ENCODE measurements at regions not wholly inside any gene's neighbourhood (a gene's known extent, or its start where the extent isn't known, plus 50 kb on each side); places are given as distances from the start of the nearest gene placed in this dataset.

DNA sequence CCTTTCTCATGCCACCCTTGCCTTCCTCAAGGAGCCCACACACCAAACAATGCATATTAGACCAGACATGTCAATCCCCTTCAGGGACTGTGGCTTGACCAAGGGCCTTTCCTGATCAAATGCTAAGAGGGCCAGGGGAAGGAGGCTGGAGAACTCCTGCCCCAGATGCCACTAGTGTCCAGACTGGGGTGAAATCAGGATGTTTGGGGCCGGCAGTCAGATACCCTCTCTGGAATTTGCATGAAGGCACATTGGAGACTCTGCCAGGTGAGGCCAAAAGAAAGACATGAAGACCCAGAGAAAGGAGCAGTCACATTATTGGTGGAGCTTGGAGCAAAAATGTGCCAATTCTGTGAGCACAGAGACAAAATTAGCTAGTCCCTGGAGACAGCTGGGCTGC is 154.1 kb downstream of the TLE3 start:
- no peaks in the 10 kb centered on the region for H3K79me2 ChIP-seq (ENCODE audit: control insufficient read depth, low read length)
- peaks cover 9% of the 10 kb centered on the region for H3K4me1 ChIP-seq (ENCODE audit: control insufficient read depth, low read length)
- H3K4me3 ChIP-seq (ENCODE audit: low read length), result no peak overlapping the region
- TF ChIP-seq, protein P1, sequence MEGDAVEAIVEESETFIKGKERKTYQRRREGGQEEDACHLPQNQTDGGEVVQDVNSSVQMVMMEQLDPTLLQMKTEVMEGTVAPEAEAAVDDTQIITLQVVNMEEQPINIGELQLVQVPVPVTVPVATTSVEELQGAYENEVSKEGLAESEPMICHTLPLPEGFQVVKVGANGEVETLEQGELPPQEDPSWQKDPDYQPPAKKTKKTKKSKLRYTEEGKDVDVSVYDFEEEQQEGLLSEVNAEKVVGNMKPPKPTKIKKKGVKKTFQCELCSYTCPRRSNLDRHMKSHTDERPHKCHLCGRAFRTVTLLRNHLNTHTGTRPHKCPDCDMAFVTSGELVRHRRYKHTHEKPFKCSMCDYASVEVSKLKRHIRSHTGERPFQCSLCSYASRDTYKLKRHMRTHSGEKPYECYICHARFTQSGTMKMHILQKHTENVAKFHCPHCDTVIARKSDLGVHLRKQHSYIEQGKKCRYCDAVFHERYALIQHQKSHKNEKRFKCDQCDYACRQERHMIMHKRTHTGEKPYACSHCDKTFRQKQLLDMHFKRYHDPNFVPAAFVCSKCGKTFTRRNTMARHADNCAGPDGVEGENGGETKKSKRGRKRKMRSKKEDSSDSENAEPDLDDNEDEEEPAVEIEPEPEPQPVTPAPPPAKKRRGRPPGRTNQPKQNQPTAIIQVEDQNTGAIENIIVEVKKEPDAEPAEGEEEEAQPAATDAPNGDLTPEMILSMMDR (IDR thresholded peaks at IDR 0.05; ENCODE audit: low read depth, low read length, poor library complexity, severe bottlenecking), result no peak
- H3K27ac ChIP-seq (ENCODE audit: low read depth, low read length), result no peak overlapping the region
- H3K27me3 ChIP-seq (ENCODE audit: control insufficient read depth, low read length), result no peaks in the 10 kb centered on the region
- no peaks in the 10 kb centered on the region for H3K36me3 ChIP-seq (ENCODE audit: control insufficient read depth, low read length)
- no peaks in the 10 kb centered on the region for H4K20me1 ChIP-seq (ENCODE audit: control insufficient read depth, insufficient read depth, low read depth, low read length)
- no peaks in the 10 kb centered on the region for H3K9me2 ChIP-seq (replicated peaks; ENCODE audit: control insufficient read depth, low read length)
- H3K9me3 ChIP-seq (ENCODE audit: control insufficient read depth, insufficient read depth, low read length), result no peaks in the 10 kb centered on the region
- H3F3A ChIP-seq (ENCODE audit: control insufficient read depth, insufficient read depth), result no peaks in the 10 kb centered on the region
- H3K4me2 ChIP-seq (ENCODE audit: low read length), result no peak overlapping the region

DNA sequence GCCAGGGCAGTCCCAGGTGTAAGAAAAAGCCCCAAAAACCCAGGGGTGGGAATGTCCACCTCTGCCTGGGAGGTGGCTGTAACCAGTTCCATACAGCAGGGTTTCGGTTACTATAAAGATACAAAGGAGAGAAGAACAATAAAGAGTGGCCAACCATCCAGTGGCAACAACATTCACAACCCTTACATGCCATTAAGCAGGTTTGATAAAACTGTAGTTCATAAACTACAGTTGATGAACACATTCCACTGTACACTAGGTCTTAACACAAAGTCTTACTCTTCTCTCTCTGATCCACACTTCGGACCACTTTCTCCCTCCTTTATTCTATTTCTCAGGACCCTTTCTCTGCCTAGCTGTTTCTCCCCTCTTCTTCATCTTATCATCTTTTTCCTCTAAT is 152.0 kb downstream of the TLE3 start:
- H3F3A ChIP-seq (ENCODE audit: control insufficient read depth, insufficient read depth), result no peaks in the 10 kb centered on the region
- TF ChIP-seq EZH2phosphoT487 (IDR thresholded peaks at IDR 0.05; ENCODE audit: borderline replicate concordance, low read length), result no peak
- TF ChIP-seq, protein P1 (IDR thresholded peaks at IDR 0.05; ENCODE audit: low read depth, low read length, poor library complexity, severe bottlenecking), result no peak
- no peaks in the 10 kb centered on the region for H3K9me2 ChIP-seq (replicated peaks; ENCODE audit: control insufficient read depth, low read length)
- H3K36me3 ChIP-seq (ENCODE audit: control insufficient read depth, low read length), result no peaks in the 10 kb centered on the region
- H3K4me3 ChIP-seq (ENCODE audit: low read length), result no peak overlapping the region
- no peak overlapping the region for H3K27ac ChIP-seq (ENCODE audit: low read depth, low read length)
- peaks cover 9% of the 10 kb centered on the region for H3K4me1 ChIP-seq (ENCODE audit: control insufficient read depth, low read length)
- no peaks in the 10 kb centered on the region for H4K20me1 ChIP-seq (ENCODE audit: control insufficient read depth, insufficient read depth, low read depth, low read length)
- H3K9me3 ChIP-seq (ENCODE audit: control insufficient read depth, insufficient read depth, low read length), result no peaks in the 10 kb centered on the region
- no peak overlapping the region for H3K4me2 ChIP-seq (ENCODE audit: low read length)
- no peaks in the 10 kb centered on the region for H3K79me2 ChIP-seq (ENCODE audit: control insufficient read depth, low read length)
- no peaks in the 10 kb centered on the region for H3K27me3 ChIP-seq (ENCODE audit: control insufficient read depth, low read length)

DNA sequence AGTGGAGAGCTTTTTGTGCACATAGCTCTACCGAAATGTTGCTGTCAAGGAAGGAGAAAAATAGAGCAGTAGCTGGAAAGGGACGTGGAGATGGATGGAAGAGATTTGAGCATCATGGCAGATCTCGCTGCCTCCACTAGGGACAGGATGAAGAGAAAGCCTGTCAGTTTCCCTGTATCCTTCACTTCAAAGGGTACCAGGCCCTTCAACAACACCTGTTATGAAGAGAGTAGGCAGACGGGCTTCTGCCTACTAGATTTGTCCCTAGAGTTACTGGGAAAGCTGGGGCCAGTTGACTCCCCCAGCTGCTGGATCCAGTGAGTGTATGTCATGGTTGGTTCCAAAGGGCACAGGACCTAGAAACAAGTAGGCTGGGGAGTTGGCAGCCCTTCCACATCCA is 150.8 kb downstream of the TLE3 start:
- Histone ChIP-seq H4K20me1 (ENCODE audit: control insufficient read depth, insufficient read depth, low read depth, low read length) (no peaks in the 10 kb centered on the region), H3K9me3 (ENCODE audit: control insufficient read depth, insufficient read depth, low read length) (no peaks in the 10 kb centered on the region), H3K27ac (ENCODE audit: low read depth, low read length) (no peak overlapping the region), H3K36me3 (ENCODE audit: control insufficient read depth, low read length) (no peaks in the 10 kb centered on the region), H3K79me2 (ENCODE audit: control insufficient read depth, low read length) (no peaks in the 10 kb centered on the region), H3K4me3 (ENCODE audit: low read length) (no peak overlapping the region), H3F3A (ENCODE audit: control insufficient read depth, insufficient read depth) (no peaks in the 10 kb centered on the region), H3K9me2 (replicated peaks; ENCODE audit: control insufficient read depth, low read length) (no peaks in the 10 kb centered on the region), H3K27me3 (ENCODE audit: control insufficient read depth, low read length) (no peaks in the 10 kb centered on the region), H3K4me2 (ENCODE audit: low read length) (no peak overlapping the region), H3K4me1 (ENCODE audit: control insufficient read depth, low read length) (peaks cover 9% of the 10 kb centered on the region)
- no peak for TF ChIP-seq EZH2phosphoT487 (IDR thresholded peaks at IDR 0.05; ENCODE audit: borderline replicate concordance, low read length)
- TF ChIP-seq, protein P1 (IDR thresholded peaks at IDR 0.05; ENCODE audit: low read depth, low read length, poor library complexity, severe bottlenecking), result no peak

DNA sequence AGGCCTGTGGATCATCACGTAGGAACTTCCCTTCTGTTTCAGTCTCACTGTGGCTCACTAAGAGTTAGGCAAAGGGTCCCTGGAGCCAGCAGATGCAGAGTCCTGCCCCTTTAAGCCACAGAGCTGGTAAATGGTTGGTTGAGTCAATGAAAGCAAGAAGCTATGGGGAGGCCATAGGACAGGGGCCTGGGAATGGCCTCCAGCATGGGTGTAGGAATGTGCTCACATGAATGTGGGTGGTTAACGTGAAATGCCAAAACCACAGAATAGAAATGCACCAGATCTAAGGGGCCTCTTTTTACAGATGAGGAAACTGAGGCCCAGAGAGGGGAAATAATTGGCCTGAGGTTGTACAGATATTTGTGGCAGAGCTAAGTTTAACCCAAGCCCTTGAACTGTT is 150.3 kb downstream of the TLE3 start:
- Histone ChIP-seq H3K4me2 (ENCODE audit: low read length) (no peak overlapping the region), H3K27ac (ENCODE audit: low read depth, low read length) (no peak overlapping the region), H3F3A (ENCODE audit: control insufficient read depth, insufficient read depth) (no peaks in the 10 kb centered on the region), H3K9me2 (replicated peaks; ENCODE audit: control insufficient read depth, low read length) (no peaks in the 10 kb centered on the region), H3K36me3 (ENCODE audit: control insufficient read depth, low read length) (no peaks in the 10 kb centered on the region), H3K4me1 (ENCODE audit: control insufficient read depth, low read length) (peaks cover 9% of the 10 kb centered on the region), H3K4me3 (ENCODE audit: low read length) (no peak overlapping the region), H3K27me3 (ENCODE audit: control insufficient read depth, low read length) (no peaks in the 10 kb centered on the region), H4K20me1 (ENCODE audit: control insufficient read depth, insufficient read depth, low read depth, low read length) (no peaks in the 10 kb centered on the region), H3K79me2 (ENCODE audit: control insufficient read depth, low read length) (no peaks in the 10 kb centered on the region), H3K9me3 (ENCODE audit: control insufficient read depth, insufficient read depth, low read length) (no peaks in the 10 kb centered on the region)
- TF ChIP-seq, protein P1 (IDR thresholded peaks at IDR 0.05; ENCODE audit: low read depth, low read length, poor library complexity, severe bottlenecking), result no peak
- no peak for TF ChIP-seq EZH2phosphoT487 (IDR thresholded peaks at IDR 0.05; ENCODE audit: borderline replicate concordance, low read length)

Data from DOHH2 (cell line).